HG03097 (cell line): ENCODE measurements at regions not wholly inside any gene's neighbourhood (a gene's known extent, or its start where the extent isn't known, plus 50 kb on each side); places are given as distances from the start of the nearest gene placed in this dataset.

Experiments
- ATAC-seq: cut with Tn5 transposase; IDR thresholded peaks from one replicate; pipeline ENCODE4 v1.9.1; 2021; ENCODE audit not compliant: unreplicated experiment, low FRiP score

DNA sequence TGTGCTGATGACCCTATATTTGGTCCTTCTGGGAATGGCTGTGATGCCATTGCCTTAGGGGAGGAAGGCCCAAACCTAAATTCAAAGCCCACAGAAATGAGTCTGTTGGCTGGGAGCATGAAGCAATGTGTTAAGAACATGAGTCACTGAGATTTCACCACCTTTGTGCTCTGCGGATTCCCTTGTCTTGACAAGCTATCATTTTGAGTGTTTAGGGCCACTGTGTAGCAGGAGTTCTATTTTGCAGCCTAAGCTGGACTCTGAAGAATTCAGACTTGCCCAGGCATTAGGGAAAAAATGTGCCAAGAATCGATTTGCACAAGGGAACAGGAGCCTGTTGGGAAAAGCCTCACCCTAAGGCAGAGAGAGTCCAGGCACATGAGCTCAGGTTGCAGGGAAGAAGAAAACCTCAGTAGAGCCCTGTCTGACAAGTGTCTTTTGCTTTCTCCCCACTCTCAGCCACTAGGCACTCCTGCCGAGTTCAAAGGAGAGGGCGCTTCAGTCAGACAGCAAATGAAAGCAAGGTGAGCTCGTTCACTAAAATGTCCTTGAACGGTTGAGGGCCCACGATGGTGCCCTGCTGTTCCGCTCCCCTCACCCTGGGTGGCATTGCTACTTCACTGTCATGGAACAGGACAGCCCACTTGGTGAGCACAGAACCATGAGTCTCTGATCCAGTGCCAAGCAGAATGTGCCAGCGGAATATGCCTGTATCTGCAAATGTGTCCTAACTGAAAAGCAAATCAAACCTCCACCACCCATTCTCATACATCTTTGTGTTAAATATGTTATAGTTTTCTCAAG lies 93.6 kb downstream of the PRLHR start:
- ATAC-seq: no peak

DNA sequence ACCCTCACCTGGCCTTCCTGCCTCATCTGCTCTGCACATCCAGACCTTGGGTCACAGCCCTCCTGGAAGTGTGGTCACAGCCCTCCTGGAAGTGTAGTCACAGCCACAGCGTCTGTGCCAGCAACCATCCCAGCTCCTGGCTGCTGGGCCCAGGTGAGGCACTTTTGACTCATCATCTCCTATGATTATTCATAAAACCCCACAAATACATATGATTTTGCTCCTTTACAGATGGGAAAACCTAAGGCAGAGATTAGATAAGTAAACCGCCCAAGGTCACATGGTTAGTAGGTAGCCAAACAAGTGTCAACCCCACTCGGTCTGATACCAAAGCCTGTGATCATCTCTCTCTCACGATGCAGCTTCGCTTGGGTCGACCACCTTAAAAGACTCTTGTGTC lies 94.3 kb downstream of the PRLHR start:
- ATAC-seq: no peak

DNA sequence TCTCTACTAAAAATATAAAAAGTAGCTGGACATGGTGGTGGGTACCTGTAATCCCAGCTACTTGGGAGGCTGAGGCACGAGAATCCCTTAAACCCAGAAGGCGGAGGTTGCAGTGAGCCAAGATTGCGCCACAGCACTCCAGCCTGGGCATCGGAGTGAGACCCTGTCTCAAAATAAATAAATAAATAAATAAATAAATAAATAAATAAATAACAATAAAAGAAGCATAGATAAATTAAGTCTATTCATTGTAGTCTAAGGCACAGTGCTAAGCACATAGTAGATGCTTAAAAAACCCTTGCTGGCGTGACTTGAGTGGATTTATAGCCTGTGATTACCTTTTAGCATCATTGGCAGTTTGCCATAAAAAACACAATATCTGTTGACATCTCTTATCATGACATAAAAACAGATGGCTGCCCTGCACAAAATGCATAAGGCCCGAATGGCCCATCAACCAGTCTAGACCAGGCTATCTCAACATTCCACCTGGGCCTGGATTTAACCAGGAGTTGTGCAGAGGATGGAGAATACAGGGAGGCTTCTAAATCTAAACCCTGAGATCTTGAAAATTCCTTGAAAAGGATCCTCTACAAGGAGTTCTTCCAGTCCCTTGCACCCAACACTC lies 94.9 kb downstream of the PRLHR start:
- ATAC-seq: no peak

DNA sequence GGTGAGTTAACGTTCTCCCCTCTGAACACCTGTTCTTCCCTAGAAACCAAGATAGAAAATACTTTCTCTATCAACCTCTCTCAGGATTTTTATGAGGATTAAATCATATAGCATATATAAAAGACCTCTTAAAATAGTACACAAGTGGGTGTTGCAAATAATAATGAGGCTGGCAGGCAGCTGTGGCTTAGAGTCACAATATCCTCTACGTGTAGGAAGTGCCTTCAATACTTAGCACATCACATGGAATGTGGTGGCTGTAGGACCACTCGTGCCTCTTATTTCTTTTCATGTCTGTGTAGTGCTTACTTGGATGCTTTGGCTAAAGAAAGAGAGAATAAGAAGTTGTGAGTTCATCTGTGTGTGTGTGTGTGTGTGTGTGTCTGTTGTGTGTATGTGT lies 96.3 kb downstream of the PRLHR start:
- ATAC-seq: no peak

GRCh38 chr10:118498623-118499022 lies 96.8 kb downstream of the PRLHR start:
- no peak for ATAC-seq

DNA sequence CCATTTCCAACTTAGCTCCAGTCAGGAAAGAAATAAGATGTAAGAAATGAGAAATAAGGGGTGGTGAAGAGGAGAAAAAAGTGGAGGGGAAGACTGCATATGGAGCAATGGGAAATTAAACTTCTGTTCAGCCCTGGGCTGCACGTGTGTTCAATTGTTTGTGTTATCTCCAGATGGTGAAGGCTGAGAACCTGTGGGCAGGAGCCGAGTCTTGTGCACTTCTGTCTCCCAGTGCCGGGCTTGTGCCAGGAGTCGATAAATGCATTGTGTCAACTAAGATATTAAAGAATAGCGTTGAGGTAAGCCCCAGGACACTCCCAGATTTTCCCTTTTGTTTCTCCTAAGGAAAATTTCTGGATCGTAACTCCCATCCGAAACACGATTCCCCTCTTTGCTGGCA lies 98.2 kb downstream of the PRLHR start:
- no peak for ATAC-seq

DNA sequence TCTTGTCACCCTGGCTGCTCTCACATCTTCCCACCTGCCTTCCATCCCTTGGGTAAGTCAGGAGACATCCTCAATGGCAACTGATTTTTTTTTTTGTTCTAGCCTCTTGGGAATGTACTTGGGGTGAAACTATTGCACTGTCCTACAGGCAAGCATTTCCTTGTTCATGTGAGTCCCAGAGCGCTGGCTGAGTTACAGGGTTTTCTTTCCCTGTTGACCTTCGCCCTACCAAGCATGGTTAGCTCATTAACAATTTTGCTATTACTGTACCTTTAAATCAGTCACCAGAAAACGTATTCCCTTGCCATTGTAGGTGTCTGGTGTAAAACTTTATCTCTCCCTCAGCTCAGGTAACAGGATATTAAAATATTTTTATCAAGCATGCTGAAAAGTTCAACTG lies 98.9 kb downstream of the PRLHR start:
- no peak for ATAC-seq

DNA sequence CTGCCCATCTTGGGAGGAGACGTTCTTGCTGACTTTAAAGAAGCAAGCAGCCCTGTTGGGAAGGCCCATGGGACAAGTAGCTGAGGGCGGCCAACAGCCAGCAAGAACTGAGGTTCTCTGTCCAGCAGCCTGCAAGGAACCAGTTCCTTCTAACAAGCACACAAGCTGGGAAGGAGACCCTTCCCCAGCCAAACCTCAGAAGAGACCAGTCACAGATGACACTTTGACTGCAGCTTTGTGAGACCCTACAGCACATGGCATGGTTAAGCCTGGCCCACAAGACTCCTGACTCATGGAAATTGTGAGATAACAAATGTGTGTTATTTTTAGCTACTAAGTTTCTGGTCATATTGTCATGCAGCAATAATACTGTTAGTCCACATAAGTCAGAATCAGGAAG lies 99.9 kb downstream of the PRLHR start:
- ATAC-seq: no peak

- no peak for ATAC-seq
Observed at GRCh38 chr10:118491055-118491454, 104.4 kb downstream of the PRLHR start.

- no peak for ATAC-seq
Observed at GRCh38 chr10:118488710-118489497, 106.5 kb downstream of the PRLHR start.

GRCh38 chr10:118485641-118486040 lies 109.8 kb downstream of the PRLHR start:
- ATAC-seq: no peak

DNA sequence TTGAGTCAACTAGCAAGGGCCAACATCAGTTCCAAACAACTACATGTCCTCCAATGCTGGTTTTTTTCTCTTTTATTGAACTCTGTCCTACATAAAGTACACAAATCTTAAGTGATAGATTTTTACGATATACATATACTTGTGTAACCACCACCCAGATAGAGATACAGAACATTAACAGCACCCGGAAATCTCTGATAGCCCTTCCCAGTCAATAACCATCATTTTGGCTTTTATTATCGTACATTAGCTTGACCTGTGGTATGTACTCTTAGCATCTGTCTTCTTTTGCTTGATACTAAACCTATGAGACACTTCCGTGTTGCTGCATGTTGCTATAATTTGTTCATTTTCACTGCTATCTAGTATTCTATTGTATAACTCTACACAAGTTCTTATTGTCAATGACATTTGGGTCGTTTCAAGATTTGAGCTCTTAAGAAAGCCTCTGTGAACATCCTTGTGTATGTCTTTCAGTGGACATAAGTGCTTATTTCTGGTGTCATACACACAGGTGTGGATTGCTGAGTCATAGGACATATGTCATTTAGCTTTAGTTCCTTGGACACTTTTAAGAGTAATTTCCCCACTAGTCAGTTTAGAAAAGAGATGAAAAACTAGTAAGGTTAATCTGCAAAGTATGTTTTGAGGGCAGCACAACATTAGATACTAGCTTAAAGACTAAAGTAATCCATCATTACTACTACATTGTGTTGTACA lies 111.1 kb downstream of the PRLHR start:
- no peak for ATAC-seq

- no peak for ATAC-seq
Observed at GRCh38 chr10:118483496-118483895, 112.0 kb downstream of the PRLHR start.

DNA sequence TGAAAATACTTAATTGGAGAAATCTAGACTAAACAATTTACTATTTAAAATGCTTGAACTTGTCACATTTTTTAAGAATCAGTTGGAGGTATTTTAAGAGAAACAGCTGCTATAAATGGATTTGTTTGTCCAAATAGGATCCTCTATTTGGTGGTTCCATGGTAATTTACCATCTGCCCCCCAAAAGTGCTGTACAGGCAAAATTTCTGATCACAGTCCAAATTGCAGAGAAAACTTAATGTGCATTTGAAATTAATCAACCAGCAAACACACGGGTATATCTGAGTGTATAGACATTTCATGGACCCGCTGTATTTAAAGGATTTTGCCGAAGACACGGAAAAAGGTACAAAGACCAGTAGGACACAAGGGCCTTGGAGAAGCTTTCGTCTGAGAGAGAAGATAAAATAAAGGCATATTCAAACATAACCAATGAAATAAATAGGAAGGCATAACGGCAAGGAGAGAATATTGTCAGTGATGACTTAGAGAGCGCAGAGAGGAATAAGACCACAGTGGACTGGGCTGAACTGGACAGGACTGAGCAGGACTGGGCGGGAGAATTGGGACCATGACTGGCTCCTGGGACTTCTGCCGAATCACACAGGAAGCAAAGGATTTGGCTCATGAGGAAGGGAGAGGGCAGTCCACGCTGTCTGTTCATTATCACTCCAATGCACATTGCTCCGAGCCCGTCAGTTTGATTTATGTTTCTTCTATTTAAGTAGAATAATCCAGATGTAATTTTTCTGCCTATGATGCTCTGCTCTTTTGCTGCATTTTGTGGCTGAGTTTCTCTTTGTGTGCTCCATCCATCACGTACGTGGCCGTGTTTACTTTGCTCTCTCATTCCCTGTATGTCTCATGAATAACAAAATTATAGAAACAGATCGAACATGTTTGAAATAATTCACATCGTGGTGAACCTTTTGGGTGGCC lies 112.8 kb downstream of the PRLHR start:
- no peak for ATAC-seq

GRCh38 chr10:118481871-118482270 lies 113.6 kb downstream of the PRLHR start:
- no peak for ATAC-seq

DNA sequence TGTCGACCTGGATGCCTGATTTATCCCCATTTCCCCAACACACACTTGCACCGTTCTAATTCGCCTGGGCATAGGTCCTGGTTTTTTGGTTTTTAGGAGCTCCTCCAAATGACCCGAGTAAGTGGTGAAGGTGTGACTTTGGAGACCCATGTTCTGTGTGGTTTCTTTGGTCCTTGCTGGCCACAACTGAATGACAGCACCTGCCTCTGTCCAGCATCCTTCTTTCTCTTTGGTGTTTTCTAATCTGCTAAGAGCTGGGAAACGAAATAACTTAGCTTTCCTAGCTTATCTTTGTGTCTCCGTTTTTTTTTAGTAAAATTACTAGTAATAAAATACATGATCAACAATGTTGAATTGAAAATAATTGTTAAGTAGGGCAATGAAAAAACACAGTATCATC lies 120.2 kb downstream of the PRLHR start:
- ATAC-seq: no peak

DNA sequence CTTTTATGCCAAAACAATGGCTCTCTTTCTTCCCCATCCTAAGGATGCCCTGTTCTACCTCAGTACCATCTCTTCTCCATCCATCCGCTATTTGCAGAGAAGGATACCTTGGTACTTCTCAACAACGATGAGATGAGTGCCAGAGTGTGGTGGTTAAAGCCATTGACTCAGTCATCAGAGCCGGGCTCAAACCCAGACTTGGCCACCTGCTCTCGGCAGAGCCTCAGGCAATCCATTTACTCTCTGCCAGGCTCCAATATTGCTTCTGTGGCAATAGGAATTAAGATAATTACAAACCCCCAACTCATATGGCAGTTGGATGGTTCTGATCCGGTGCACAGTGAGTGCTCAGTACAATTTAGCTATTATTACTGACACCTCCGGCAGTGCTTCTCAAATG lies 121.3 kb downstream of the PRLHR start:
- no peak for ATAC-seq

GRCh38 chr10:118473305-118473960 lies 122.0 kb downstream of the PRLHR start:
- no peak for ATAC-seq
